ENCODE measurements at regions not wholly inside any gene's neighbourhood (a gene's known extent, or its start where the extent isn't known, plus 50 kb on each side); places are given as distances from the start of the nearest gene placed in this dataset.

DNA sequence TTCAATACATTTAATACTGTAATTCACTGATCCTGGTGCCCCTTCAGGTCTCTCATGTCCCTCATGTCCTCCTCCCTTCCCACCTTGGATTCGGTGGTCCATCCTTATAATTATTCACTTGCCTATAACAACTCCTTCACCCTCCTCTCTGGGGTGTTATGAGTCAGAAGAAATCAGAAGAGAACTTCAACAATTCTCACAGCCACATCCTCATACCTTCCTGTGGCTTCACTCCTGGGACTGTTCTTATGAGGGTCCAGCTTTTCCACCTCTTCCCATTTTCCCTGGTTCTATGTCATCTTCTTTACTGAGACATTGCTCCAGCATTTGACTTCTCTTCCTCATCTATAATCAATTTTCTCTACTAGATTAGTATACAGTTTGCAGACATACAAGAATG is 406.1 kb downstream of the NR2F1-AS1 start:
- TF ChIP-seq, protein P1, sequence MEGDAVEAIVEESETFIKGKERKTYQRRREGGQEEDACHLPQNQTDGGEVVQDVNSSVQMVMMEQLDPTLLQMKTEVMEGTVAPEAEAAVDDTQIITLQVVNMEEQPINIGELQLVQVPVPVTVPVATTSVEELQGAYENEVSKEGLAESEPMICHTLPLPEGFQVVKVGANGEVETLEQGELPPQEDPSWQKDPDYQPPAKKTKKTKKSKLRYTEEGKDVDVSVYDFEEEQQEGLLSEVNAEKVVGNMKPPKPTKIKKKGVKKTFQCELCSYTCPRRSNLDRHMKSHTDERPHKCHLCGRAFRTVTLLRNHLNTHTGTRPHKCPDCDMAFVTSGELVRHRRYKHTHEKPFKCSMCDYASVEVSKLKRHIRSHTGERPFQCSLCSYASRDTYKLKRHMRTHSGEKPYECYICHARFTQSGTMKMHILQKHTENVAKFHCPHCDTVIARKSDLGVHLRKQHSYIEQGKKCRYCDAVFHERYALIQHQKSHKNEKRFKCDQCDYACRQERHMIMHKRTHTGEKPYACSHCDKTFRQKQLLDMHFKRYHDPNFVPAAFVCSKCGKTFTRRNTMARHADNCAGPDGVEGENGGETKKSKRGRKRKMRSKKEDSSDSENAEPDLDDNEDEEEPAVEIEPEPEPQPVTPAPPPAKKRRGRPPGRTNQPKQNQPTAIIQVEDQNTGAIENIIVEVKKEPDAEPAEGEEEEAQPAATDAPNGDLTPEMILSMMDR (IDR thresholded peaks at IDR 0.05) = no peak
- TF ChIP-seq POLR2AphosphoS5 (IDR thresholded peaks at IDR 0.05) = no peak
